GM18907 (cell line): ENCODE measurements at regions not wholly inside any gene's neighbourhood (a gene's known extent, or its start where the extent isn't known, plus 50 kb on each side); places are given as distances from the start of the nearest gene placed in this dataset.
"Not testable (repeated sequence)": the region's sequence is repeated elsewhere in the genome, so short reads cannot be mapped to it uniquely, and the experiment has no call there.

Experiments
- ATAC-seq: cut with Tn5 transposase; IDR thresholded peaks from one replicate; pipeline ENCODE4 v1.9.1; 2021; ENCODE audit warnings: mild to moderate bottlenecking, moderate library complexity; ENCODE audit not compliant: unreplicated experiment

DNA sequence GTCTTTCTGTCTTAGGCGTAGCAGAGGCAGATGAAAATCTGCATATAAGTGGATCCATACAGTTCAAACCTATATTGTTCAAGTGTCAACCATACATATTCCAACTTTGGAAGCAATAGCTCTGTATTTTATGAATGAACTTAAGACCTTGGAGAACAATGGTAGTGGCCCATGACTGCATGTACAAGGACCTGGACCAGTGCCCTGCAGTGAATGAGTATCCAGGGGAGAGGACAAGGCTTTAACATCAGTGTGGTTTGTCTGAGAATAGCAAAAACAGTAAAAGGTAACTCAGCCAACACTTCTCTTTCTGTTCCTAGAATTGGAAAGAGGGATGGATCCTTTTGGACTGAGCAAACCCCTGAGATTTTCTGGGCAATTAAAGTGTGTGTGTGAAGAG, 230.8 kb upstream of the LINC00305 start:
- peak; percentile 25 for ATAC-seq

DNA sequence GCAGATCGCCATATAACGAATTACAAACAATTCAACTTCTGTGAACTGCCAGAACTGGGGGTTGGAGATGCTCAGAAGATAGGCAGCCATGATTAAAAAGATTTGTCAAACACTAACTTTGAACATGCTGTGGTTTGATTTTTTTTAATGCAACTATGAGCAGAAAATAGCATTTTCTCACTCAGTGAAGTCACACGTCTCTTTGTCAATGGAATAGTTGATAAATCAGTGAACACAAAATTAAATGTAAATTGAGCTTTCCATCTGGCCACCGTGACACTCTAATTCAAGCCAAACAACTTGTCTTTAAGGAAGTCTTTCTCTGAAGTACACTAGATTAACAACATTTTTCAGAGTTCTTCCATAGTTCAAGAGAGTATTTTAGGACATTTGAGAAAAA, 228.6 kb upstream of the LINC00305 start:
- ATAC-seq, result no peak

DNA sequence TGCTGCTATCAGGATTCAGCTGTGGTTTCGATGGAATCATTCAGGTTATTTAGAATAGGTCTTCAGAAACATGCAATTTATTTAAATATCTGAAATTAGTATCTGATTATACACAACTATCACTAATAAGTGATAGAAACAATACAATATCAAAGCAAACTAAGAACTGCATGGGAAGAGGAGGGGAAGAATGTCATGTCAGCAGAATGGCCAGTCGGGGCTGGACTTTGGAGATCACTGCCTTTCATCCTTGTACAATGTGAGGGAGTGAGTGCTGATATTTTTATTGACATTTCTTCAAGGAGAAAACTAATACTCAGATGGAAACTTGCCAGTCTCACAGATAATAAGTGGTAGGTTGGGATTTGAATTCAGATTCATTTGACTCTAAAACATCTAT, 224.0 kb upstream of the LINC00305 start:
- no peak for ATAC-seq

DNA sequence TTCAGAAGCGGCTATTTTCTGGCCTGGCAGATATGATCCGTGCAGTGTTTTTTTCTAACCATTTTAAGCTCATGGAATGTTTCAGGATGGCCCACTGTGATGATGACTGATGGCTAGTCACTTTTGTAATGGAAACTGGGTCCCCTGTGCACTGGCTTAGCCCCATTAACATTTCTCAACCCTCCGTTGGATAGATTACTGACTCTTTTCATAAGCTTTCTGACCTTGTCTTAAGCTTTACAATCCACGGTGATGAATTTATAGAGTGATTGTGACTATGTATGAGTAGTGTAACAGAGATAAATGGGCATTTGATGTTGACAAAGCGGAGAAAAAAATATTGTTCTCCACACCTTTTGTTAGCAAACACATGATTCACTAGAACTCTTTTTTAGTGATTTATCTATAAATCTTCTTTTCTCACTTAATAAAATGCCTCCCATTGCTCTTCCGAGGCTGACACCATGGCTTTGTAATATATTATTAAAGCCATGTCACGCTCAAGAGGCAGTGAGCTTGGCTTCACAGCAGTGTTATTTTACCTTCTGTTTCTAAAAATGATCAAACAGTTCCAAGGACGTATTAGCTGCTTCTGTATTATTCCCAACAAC, 221.0 kb upstream of the LINC00305 start:
- not testable (repeated sequence) for ATAC-seq

DNA sequence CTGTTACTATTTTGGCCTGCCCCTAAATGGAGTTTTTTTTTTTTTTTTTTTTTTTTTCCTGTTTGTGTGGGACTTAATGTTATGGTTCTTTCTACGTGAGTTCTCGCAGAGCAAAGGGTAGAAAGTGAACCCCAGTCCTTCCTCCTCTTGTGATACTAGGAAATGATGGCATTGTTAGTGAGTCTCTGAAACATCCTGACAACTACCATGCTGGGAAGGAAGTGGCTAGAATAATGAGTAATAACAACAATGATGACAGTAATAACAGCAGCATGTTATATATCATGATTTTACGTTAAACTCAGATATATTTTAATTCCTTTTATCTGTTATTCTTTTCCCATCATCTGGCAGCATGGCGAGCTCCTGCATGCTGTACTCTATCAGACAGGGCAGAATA, 216.2 kb upstream of the LINC00305 start:
- ATAC-seq, result no peak

DNA sequence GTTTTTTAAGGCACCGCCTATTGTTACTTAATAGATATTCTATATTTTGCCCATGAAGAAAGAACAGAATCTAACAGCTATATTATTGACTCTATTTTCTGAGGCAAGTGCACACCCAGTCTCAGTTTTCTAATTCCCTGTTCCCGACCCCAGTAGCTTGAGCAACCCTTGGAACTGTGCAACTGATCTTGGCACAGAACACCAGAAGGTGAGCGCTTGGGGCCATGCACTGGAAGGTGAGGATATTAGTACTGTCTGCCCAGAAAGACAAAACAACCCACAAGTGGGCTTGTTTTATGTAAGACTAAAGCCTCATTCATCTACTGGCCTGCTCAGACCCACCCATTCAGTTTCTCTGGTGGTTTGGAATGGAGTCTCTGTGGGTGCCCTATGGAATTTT, 188.8 kb upstream of the LINC00305 start:
- ATAC-seq, result no peak

DNA sequence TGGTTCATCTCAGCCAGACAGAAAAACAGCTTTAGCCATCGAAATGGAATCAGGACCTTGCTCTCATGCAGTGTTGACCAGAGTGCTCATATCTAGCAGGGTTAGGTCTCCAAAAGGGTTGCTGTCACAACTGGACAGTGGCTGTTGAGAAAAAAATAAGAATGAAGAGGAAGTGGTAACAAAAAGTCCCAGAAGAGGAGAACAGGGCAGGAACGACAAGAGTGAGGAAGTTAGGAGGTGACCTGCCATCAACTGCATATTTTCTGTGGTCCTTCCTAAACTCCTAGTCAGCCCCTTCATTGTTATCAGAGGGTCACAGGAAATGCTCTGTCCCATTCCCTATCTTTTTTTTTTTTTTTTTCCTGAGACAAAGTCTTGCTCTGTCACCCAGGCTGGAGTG, 188.1 kb upstream of the LINC00305 start:
- no peak for ATAC-seq

DNA sequence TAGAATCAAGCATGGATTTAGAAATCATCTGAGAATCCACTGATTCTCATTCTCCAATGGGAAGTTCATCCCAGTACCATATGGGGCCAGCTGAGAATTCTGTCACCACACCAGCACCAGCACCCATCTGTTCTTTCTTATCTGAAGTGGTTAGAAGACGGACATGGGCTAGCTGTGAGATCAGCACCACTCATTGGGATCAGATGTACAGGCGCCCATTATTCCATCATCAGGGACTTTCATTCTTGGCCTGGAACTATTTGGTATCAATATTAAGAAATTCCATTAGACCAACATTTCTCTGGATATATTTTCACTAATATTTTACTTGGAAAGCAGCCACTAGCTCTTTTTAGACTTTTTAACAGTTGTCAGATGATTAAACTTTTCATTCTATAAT, 185.9 kb upstream of the LINC00305 start:
- no peak for ATAC-seq

DNA sequence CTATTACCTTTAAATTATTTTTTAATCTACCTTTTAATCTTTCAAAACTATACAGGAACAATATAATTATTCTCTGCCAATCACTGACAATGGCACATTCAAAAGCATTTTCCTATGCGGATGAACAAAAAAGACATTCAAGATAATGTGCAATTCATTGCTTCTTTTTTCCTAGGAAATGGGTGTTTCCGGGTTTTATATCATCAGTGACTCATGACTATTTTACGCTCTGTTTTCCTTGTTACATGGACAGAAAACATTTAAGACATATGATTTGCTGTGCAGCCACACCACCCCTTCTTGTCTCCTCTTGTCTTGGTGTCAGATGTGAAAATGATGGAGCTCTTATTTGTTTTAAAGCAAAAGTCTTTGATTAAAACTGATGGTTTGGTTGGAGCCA, 184.7 kb upstream of the LINC00305 start:
- no peak for ATAC-seq

DNA sequence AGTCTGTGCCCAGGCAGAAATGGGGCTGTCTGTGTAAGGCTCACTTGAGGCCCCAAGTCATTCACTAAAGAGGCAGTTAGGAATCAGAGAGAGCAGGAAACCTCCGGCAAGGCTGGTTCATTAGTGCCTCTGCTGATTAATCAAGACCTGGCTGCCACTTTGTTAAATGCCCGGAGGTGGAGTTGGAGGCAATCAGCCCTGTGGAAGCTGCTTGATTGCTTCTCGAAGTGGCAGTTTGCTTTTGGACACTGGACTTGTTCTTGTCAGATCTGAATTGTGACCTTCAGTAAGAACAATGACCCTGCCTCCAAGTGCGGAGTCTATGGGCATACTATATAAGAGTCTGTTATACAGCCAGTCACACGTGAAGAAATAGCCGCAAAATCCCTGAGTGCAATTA, 183.9 kb upstream of the LINC00305 start:
- no peak for ATAC-seq

DNA sequence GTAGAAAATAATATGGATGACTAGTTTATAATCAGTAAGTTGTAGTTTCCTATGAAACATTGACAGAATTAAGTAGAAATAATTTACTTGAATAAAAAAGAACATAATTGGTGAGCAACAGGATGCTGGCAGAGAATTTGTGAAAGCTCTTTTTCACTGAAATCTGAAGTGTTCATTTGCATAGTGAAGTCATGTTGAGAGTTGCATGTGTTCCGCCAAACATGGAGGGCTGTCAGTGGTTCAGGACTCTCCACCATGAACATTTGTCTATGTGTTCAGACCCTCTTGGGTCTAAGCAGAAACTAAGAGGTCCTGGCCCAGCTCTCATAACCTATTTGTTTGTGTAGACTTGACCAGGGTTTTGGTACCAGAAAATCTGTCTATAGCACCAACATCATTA, 182.5 kb upstream of the LINC00305 start:
- peak; percentile 60 for ATAC-seq

DNA sequence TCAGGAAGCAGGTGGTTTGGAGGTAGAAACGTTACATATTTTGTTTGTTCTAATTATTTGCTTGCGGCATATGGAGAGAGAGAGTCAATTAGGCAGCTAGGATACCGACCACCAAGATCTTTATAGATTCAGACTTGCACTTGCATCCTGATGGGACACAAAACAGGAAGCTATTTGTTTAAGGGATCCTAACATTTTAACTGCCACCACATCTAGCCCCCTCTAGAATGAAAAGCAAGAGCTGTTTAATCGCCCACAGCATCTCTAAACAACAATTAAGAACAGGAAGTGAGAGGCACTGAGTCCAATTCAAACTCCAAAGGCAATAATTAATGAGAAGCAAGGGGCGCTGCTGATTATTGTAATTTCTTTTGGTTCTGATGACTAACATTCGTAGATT, 182.0 kb upstream of the LINC00305 start:
- ATAC-seq, result no peak

DNA sequence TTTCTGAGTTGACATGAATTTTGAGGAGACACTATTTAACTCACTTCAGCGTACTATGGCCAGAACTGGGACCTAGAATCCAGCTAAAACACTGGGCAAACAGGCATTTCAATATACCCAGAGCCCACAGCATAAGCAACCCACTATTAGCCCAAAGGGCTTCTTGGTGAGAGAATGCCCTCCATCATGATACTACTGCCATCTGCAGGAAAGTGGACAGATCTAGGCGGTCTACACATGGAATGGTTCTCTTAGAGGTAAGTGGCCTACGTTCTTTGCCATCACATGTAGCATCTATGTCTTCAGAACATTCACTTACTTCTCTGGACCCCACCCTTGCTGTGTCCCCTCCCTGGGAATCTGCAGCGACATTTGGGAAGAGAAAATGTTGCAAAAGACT, 181.3 kb upstream of the LINC00305 start:
- no peak for ATAC-seq

DNA sequence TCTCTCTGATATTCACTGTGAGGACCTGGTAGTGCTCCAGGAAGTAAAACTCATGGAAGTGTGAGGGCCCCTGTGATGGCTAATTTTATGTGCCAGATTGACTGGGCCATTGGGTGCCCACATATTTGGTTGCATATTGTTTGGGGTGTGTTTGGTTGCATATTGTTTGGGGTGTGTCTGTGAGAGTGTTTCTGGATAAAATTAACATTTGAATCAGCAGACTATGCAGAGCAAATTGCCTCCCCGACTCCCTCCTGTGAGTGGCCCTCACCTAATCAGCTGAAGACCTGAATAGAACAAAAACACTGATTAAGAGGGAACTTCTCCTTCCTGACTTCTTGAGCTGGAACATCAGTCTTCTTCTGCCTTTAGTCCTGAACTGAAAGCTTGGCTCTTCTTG, 173.3 kb upstream of the LINC00305 start:
- ATAC-seq, result no peak

DNA sequence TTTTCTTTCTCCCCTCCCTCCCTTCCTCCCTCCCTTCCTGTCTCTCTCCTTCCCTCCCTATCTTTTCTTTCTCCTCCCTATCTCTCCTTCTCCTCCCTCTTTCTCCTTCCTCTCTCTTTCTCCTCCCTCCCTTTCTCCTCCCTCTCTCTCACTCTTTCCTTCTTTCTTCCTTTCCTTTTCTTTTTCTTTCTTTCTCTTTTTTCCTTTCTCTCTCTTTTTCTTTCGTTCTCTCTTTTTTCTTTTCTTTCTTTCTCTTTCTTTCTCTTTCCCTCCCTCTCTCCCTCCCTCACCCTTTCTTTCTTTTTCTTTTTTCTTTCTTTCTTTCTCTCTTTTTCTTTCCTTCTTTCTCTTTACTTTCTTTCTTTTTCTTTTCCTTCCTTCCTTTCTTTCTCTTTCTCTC, 169.7 kb upstream of the LINC00305 start:
- ATAC-seq, result no peak

DNA sequence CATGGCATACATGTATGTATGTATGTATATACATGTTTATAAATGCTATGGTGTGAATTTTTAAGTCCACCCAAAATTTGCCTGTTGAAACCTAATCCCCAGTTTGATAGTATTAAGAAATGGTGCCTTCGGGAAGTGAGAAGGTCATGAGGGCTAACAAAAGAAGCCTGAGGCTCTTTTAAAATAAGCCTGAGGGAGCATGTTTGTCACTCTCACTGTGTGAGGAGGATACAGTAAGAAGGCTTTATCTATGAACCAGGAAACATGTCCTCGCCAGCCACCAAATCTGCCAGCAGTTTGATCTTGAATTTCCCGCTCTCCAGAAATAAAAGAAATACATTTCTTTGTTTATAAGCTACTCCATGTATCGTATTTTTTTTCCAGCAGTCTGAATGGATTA, 163.0 kb upstream of the LINC00305 start:
- no peak for ATAC-seq

DNA sequence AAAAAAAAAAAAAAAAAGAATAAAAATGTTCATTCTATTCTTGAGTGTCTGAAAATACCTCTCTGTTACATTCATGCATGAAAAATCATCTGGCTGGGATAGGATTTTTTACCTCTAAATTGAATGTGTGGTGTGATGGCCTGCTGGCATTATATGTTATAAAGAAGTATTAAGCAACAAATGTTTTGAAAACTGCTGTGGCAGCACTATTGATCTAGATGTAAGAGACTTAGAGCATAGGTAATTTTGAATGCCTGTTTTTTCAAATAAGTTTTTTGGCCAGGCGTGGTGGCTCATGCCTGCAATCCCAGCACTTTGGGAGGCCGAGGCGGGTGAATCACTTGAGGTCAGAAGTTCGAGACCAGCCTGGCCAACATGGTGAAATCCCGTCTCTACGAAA, 147.0 kb upstream of the LINC00305 start:
- no peak for ATAC-seq

DNA sequence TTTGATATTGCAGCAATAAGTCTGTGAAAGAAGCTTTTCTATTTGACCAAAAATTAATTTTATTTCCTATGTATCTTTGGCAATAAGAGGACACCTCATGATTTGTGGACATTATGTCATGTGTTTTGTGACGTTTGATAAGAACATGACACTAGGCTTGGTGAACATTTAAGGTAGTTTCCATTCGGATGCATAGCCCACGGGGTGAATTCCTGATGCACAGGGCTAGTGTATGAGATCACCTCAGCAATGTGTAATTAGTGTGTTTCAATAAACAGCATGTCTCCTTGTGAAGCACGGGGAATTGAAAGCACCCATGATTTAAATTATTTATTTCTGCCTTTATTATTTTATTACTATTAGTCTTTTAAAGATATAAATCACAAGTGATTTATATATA, 146.1 kb upstream of the LINC00305 start:
- ATAC-seq, result no peak

DNA sequence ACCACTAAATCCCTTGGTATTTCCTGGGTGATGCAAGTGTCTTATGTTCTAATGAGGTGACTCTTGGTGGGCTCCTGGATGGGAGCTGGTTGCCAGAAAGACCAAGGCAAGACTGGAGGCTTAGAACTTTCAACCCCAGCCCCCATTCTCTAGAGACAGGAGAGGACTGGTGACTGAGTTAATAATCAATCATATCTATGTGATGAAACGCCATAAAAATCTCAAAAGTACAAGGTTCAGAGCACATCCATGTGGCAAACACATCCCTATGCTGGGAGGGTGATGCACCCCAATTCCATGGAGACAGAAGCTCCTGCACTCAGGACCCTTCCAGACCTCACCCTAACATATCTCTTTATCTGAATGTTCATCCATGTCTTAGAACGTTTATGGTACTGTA, 139.5 kb upstream of the LINC00305 start:
- ATAC-seq, result no peak

DNA sequence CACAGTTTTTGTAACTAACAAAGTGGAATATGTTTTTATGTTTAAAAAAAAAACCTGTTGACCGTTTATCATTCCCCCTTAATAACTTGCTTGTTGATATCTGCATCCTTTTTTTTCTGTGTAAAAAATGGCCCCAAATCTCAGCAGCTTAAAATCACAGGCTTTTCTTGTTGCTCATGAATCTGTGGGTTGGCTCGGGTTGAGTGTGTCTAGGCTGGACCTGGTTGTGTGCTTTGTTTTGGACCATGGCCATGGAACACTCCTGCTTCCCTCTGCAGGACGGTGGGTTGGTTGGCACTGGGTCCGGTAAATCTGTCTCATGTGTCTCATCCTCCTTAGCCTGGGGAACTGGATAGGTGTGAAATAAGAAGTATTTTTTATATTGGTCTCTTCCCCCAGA, 139.0 kb upstream of the LINC00305 start:
- ATAC-seq, result no peak

DNA sequence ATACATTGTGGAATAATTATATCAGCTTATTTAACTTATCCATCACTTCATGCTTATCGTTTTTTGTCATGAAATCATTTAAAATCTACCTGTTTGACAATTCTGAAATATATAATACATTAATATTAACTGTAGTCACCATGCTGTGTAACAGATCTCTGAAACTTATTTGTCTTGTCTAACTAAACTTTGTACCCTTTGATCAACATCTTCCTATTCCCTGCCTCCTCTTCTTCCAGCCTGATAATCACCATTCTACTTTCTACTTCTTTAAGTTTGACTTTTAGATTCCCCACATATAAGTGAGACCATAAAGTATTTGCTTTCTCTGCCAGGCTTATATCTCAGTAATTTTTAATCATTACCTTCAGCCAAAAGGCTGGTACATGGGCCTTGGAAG, 134.2 kb upstream of the LINC00305 start:
- ATAC-seq, result no peak

DNA sequence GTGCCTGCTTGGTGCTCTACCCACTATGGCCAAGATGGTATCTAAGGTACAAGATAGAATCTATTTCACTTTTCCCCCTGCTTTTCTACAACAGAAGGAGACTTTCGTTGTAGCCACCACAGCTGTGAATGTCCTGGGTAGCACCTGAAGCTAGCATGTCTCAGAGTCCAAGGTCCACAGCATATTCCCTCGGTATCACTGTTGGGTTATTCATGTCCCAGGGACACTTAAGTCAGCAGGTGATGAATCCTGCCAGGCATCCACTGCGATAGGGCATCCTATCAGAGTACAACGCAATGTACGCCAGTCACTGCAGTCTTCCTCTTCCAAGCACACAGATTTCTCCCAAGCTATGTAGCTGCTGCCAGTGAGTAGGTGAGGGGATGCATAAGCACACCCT, 129.1 kb upstream of the LINC00305 start:
- ATAC-seq, result no peak

DNA sequence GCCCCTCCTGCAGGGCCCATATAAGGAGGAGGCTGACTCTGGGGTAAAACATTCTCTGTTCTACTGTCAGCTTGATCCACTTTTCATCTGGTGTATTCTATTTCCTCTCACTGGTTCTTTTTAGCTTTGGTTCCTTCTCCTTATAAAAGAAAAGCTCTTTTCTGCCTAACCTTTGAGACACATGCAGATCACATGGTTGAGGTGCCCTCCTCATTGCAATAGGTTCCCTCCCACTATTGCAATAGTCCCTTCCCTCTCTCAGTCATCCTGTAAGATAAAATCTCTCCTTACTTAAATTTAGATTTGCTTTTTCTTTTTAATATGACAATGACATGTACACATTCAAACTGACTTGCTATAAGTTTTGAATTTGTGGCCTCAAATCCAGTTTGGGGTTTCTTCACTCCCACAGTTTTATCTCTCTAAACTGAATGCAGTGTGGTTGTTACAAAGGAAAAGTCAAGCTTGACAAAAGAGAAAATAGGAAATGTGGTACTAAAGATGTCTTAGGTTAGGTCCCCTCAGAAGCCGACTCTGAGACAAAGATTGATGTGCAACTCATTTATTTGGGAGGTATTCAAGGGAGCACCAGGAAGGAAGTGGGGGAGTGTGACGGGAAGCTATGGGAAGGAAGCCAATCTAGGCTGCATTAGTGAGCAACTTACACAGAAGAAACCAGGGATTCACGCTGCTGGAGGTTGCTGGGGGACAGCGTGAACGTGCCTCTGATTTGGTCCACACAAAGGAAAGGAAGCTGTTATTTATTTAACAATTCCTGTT, 127.6 kb upstream of the LINC00305 start:
- no peak for ATAC-seq
